GM18868 (cell line): ENCODE measurements at regions not wholly inside any gene's neighbourhood (a gene's known extent, or its start where the extent isn't known, plus 50 kb on each side); places are given as distances from the start of the nearest gene placed in this dataset.
"Not testable (repeated sequence)": the region's sequence is repeated elsewhere in the genome, so short reads cannot be mapped to it uniquely, and the experiment has no call there.

Source experiments
- ATAC-seq: cut with Tn5 transposase; IDR thresholded peaks from one replicate; pipeline ENCODE4 v1.9.1; 2021; ENCODE audit warnings: mild to moderate bottlenecking, moderate library complexity; ENCODE audit not compliant: unreplicated experiment

GRCh38 chr14:45868377-45868776, 615.4 kb upstream of the MIS18BP1 start:
- peak; percentile 80 for ATAC-seq

- ATAC-seq: peak; percentile 76
Observed at GRCh38 chr14:45867046-45867894, 614.3 kb upstream of the MIS18BP1 start.

DNA sequence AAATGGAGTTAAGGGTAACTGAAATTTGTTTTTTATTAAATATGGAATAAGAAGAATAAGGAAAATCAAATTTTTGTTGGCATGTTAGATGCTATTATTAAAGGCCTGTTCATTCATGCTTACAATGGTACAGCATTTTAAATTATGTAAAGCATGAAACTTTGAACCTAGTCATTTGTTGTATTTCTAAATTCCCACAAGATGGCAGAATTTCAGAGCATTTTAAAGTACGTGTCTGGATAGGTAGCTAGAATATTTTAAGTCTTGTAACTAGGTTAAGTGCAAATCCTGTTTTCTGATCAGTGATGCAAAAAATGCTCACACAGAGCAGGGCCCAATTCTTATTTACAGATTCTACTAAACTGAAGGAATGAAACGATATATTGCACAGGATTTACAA, 585.6 kb upstream of the MIS18BP1 start:
- ATAC-seq: peak; percentile 61

GRCh38 chr14:45819107-45819506, 566.1 kb upstream of the MIS18BP1 start:
- no peak for ATAC-seq

GRCh38 chr14:45811155-45811554, 558.2 kb upstream of the MIS18BP1 start:
- no peak for ATAC-seq

GRCh38 chr14:45810152-45810872, 557.3 kb upstream of the MIS18BP1 start:
- ATAC-seq: peak; percentile 65

DNA sequence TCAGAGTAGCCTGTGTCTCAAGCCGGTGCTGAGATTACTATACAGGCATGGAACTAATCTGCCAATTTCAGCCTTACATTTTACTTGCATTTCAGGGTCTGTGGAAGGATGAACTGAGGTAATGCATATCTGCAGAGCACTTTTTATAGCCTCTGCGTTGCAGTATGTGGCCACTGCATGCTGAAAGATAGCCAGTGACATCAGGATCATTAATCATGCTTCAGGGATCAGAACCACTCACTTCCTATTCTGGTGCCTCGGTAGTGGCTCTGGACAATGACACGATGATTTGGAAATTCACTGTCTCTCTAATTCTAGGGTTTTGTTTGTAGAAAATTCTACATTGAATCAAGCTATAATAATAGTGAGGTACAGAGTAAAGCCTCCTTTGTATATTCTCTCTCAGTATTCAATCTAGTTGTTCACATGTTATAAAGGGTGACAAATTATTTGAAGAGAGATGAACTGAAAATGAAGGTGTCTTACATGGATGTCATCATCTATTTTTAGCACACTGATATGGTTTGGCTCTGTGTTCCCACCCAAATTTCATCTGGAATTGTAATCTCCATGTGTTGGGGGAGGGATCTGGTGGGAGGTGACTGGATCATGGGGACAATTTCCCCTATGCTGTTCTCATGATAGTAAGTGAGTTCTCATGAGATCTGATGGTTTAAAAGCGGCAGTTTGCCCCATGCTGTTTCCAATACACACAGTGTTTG, 554.3 kb upstream of the MIS18BP1 start:
- no peak for ATAC-seq

GRCh38 chr14:45799511-45799910, 546.5 kb upstream of the MIS18BP1 start:
- no peak for ATAC-seq

DNA sequence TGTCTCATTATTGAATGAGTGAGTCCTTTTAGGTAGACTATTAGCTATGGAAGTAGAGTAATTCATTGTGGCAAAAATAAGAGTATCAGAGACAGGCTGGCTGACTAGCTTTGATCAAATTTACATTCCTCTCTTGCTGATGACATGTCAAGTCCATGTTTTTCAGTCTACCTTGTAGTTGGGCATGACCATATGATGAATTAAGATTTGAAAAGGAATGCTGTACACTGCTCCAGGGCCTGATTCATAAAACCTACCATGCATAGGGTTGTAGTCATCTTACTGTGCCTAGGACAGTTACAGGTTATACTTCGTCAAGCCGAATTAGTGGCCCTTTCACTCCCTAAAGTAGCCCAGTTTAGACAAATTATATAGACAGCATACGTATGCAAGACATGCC, 545.7 kb upstream of the MIS18BP1 start:
- ATAC-seq: no peak

DNA sequence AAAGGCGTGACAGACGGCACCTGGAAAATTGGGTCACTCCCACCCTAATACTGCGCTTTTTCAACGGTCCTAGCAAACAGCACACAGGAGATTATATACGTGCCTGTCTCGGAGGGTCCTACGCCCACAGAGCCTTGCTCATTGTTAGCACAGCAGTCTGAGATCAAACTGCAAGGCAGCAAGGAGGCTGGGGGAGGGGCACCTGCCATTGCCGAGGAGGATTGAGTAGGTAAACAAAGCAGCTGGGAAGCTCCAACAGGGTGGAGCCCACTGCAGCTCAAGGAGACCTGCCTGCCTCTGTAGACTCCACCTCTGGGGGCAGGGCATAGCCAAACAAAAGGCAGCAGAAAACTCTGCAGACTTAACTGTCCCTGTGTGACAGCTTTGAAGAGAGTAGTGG, 543.0 kb upstream of the MIS18BP1 start:
- not testable (repeated sequence) for ATAC-seq

DNA sequence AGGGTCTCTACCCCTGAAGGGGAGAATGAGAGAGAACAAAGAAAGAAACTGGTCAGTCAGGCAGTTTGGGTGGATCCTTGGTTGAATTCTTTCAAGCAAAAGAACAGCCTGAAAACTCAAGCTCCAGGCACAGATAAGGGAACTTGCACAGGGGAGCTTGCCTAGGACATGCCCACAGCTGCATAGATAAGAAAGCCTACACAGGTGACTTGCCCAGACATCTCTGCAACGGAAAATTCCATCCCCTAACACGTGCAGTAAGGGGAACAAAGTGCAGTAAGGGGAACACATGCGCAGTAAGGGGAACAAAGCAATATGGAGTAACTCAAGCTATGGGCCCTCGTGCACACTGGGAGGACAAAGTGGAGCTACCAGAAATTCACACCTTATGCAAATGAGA, 540.1 kb upstream of the MIS18BP1 start:
- ATAC-seq: no peak

GRCh38 chr14:45790293-45790692, 537.3 kb upstream of the MIS18BP1 start:
- no peak for ATAC-seq

DNA sequence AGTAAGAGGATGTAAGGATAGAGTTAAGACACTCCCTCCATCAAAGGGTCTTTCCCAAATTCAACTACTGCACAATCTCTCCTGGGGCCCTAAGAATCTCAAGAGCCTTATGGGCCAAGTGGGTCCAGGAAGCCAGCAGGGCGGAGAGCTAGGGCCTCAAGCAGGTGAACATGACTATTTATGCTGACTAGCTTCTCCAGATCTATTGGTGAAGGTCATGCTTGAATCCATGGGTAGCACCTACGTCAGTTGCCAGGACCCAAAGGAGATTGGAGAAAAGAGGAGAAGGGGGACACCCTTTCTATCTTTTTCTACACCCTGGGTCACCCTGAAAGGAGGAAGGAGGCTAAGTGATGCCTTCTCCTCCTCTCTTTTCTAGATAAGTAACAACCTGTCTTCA, 534.2 kb upstream of the MIS18BP1 start:
- no peak for ATAC-seq

DNA sequence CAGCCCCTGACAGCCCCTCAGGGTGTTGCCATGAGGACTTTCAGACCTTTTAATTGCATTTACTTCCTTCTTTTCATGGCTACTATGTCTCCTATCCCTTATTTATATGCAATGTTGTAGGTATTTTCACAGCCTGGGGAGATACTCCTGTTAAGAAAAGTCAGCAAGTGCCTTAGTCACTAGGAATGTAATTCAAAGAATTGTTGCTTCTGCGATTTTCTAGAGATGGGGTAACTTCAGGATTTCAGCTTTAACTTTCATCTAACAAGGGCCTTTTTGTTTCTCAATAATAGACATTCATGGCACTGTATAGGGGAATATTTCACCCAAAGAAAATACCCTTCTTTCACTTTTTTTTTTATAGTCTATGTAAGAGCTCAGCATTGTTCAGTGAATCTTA, 533.3 kb upstream of the MIS18BP1 start:
- ATAC-seq: no peak

GRCh38 chr14:45785240-45785639, 532.2 kb upstream of the MIS18BP1 start:
- no peak for ATAC-seq

DNA sequence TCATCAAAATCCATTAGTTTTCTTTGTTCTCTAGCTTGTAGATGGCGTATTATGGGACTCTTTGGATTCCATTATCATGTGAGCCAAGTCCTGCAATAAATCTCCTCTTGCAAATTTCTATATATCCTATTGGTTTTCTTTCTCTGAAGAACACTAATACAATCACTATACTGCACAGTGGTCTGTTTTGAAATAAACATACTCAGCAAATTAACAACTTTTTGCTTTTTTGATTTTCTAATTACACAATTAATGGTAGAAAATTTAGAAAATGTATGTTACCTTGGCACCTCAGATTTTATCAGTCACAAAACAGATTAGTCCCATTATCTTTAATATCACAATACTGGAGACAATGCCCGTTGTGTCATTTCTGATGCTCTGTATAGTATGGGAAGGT, 513.2 kb upstream of the MIS18BP1 start:
- ATAC-seq: no peak

DNA sequence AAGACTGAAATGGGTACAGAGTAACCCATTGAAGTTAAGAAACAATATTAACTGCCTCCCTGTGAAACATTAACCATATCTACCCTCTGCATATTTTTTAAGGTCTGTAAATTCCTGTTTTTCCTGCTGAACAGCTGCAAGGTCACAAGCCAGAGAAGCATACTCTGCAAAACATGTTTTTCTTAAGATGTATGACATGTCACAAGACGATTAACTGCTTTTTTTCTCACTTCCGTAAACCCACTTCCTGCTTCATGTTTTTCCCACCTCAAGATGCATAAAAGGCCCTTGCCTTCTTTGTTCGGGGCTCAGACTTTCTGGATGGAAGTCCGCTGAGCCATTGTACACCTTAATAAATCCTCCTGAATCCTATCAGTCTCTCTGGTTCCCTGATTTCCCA, 504.7 kb upstream of the MIS18BP1 start:
- no peak for ATAC-seq

DNA sequence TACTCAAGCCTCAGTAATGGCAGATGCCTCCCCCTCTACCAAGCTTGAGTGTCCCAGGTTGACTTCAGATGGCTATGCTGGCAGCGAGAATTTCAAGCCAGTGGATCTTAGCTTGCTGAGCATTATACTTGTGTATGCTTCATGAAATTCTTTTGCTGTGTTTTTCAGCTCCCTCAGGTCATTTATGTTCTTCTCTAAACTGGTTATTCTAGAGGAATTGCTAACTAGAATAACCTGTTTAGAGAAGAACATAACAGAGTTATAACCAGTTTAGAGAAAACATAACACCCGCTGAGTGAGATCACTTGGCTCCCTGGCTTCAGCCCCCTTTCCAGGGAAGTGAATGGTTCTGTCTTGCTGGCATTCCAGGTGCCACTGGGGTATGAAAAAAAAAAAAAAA, 503.4 kb upstream of the MIS18BP1 start:
- ATAC-seq: not testable (repeated sequence)

- ATAC-seq: no peak
Observed at GRCh38 chr14:45743884-45744283, 490.9 kb upstream of the MIS18BP1 start.

- no peak for ATAC-seq
Observed at GRCh38 chr14:45742187-45742586, 489.2 kb upstream of the MIS18BP1 start.

- no peak for ATAC-seq
Observed at GRCh38 chr14:45728434-45729225, 475.6 kb upstream of the MIS18BP1 start.
